Non-pigmented ciliary epithelial cell (primary cell): ENCODE measurements at regions not wholly inside any gene's neighbourhood (a gene's known extent, or its start where the extent isn't known, plus 50 kb on each side); places are given as distances from the start of the nearest gene placed in this dataset.
"Not testable (repeated sequence)": the region's sequence is repeated elsewhere in the genome, so short reads cannot be mapped to it uniquely, and the experiment has no call there.

Experiments used
- DNase-seq: peaks from one replicate; pipeline ENCODE4 v3.0.0-alpha.2; 2010; ENCODE audit warnings: low read depth

DNA sequence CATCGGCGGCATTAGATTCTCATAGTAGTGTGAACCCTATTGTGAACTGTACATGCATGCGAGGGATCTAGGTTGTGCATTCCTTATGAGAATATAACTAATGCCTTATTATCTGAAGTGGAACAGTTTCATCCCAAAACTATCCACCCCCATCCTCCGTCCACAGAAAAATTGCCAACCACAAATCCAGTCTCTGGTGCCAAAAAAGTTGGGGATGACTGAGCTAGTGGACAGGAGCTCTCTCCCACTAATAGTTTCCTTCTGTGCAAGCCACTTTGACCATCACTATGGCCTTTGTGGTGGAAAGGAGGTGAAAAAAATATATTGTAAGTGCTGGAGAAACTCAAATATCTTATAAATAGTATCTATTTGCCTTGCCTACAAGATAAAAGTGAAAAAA, 857.8 kb downstream of the DIAPH3 start:
- no peak for DNase-seq

DNA sequence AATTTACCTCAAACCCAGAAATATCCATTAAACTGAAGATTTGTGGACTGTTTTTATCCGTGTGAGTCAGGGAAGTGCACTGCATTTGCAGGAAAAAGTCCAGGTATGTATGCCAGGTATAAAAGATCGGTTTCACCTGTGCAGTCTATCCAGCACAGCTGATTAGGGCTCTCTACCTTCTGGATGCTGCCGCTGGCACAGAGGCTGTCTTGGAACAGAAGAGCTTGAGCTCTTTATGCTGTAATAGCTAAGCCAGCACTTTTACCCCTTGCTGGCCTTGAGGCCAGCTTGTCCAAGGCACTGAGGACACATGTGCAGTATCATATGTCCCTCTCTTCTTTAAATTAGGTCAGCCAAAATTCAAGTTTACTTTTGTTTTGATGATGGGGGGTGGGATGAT, 851.0 kb downstream of the DIAPH3 start:
- DNase-seq, result no peak

DNA sequence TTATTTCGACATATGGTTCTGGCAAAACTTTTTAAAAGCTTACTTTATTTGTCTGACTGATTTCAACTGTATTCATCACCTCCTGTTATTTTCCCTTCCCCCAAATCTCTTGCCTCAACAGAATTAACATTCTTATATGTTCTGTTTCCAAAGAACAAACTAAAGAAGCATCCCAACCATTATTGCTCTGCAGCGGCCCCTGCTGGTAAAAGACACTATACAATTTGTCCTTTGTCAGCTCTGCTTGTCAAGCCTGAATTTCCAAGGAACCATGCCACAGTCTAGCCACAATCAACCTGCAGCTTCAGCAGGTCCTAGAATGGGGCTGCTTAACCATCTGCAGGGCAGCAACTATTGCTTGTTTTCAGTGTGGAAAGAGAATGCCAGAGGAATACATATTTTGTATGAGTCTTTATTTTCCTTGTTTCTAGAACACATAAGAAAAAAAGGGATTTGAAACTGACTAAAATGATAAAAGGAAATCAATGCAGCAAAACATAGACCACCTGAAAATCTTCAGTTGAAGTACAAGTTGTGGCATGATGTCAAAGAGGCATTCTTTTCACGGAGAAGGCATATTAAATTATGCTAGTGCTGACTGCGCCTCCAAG, 845.3 kb downstream of the DIAPH3 start:
- DNase-seq, result peak; percentile 8

DNA sequence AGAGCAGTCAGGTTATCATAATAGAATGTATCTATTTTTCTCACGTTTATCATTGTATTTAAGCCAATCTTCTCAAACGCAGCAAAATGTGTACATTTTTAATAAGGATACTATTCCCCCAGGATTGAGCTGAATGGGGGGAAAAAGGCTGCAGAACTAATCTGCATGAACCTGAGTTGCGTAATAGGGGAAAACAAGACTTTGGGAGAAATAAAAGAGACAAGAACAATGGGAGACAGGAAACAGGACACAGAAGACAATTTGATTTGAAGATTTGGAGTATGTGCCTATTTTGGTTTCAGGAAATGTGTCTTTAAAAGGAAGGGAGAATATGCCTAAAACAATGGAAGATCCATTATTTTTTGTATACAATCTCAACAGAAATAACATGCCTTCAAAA, 844.5 kb downstream of the DIAPH3 start:
- DNase-seq, result no peak

DNA sequence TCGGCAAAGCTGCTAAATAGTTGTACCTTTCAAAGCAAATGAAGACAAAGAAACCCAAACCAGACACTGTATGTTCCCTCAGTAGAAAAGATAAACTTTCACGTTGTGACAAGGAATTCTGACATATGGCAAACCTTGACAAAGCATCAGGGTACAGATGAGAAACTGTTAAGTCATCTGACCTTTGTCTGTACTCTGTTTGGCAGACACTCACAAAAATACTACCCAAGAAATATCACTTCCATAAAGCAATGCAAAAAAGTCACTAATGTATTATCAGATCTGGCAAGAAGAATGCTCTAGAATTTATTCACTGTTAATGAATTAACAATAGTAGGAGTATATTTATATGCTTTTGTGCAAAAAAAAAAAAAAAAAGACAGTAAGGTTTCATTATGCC, 843.7 kb downstream of the DIAPH3 start:
- DNase-seq, result no peak

DNA sequence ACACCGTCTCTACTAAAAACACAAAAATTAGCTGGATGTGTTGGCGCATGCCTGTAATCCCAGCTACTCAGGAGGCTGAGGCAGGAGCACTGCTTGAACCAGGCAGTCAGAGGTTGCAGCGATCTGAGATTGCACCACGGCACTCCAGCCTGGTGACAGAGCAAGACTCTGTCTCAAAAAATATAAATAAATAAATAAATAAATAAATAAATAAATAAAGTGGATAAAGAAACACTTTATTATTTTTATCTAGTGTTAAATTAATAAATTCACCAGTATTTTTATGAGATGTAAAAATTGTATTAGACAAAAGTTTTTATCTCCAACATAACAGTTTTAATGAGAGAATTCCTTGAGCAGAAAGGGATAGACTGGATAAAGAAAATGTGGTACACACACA, 839.3 kb downstream of the DIAPH3 start:
- not testable (repeated sequence) for DNase-seq

DNA sequence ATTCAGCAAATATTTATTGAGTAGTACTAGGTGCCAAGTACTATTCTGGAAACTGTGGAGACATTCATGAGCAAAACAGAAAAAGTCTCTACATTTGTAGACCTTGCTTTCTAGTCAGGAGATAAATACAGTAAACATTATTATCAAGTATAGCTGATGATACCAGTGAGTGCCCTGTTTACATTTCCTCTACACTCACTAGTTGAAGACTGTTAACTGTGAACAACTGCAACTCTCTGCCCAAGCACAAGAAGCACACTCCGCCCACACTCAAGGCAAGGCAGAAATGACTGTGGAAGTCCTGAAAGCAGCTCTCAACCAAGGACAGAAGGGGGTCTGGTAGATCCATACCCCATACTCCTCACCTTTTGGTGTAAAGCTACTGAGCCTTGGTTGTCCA, 837.0 kb downstream of the DIAPH3 start:
- DNase-seq, result no peak

DNA sequence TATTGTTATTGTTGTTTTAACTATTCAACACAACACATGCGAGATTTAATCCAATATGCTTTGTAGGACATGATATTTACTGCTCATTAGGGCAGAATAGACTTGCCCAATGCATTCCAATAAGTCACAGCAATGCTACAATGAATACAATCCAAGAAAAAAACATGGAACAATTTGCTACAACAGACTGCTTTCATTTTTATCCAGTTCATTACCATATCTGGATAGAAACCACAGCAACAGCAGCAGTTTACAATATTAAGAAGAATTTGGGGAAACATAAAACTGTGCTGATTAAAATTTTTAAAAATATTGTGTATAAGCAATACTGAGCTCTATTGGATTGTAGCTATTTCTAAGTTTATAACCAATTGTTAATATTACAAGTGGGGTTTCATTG, 833.0 kb downstream of the DIAPH3 start:
- no peak for DNase-seq

DNA sequence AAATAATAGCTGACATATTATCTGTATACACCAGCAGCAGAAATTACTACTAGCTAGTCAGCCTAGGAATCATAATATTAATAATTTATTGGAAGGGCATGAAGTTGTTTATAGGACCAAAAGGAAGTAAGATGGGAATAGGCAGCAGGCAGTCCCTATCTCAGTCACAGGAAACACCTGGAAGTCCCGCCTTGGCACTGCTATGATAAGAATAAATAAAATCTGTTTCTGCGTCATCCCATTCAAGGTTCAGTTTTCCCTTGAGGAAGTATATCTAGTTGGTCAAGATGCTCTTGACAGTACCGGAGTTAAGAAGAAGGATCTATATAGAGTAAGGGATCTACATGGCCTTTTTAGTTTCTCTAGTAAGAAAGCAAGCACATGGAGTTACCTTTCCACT, 830.8 kb downstream of the DIAPH3 start:
- DNase-seq, result no peak

DNA sequence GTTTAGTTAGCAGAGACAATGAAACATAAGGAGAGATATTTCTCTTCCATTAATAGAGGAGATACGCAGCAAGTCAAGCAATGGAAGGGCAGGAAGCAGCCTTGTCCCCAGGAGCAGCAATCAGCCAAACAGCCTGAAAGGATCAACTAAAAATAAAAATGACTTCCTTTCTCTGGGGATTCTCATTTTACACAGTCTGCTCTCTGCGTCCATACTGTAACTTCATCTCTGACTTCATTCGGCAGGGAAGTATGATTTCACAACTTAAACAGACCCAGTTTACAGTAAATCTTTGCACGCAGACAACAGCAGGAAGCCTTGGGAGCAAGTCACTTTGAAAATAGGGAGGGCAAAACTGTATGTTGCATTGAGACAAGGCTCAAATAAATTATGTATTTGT, 826.7 kb downstream of the DIAPH3 start:
- DNase-seq, result no peak

DNA sequence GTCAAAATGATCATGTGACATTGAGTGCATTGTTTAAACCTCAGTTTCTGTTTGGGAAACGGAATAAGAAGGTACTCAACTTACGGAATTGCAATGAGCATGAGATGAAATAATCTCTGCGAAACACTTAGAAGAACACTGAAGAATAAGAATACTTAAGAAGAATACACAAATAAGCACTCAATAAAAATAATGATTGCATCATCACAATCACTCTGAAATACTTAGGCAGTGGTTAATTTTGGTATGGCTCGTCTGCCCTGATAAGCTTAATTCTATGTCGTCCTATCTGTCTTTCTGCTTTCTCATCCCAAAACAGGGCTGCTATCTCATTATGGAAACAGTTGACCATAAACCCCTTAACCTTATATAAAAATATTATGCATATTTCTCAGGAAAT, 823.6 kb downstream of the DIAPH3 start:
- DNase-seq, result no peak

DNA sequence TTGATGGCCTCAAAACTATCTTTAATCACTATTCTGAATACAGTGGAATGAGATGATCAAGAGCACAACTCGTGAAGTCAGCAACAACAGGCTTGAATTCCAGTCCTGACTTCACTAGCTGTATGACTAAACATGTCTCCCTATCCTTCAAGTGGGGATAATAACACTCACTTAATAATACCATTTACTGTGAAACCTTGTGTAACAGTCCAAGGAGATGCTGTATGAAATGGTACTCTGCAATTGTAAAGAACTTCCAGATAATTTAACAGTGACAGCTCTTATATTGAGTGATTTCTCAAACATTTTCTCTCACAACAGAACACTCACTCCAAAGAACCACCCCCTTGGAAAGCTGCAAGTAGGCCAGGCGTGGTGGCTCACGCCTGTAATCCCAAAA, 823.1 kb downstream of the DIAPH3 start:
- DNase-seq, result no peak

DNA sequence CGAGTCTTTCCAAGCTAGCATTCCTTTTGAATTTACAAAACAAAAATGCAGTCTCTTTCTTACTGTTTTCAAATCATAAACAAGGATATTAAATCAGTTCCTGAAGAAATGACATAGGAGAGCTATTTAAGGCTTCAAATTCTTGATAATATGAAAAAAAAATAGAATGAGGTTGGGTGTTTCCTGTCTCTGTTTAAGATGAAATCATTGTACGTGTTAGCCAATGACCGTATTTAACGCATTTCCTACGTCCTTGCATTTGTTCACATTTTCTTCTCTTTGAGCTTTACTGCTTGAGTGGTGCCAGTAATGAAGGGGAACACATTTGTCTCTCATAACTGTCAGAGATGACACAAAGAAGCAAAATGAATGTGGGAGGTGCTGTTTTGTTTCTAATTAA, 821.3 kb downstream of the DIAPH3 start:
- no peak for DNase-seq

DNA sequence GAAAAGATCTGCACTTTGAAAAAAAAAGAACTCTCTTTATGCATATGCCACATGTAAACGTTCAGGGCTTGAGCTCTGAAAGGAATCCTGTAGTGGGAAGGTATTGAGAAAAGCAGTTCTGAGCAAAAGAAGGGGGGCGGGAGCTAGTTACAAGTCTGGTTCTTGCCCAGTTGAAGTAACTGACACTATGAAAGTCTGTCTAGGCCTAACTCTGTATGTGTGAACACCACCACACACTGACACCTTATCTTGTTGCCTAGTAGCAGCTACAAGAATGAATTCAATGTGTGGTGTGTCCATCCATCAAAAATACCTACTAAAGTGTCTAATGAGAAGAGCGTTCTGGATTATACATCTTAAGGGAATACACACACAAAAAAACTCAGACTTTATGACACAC, 820.6 kb downstream of the DIAPH3 start:
- no peak for DNase-seq

DNA sequence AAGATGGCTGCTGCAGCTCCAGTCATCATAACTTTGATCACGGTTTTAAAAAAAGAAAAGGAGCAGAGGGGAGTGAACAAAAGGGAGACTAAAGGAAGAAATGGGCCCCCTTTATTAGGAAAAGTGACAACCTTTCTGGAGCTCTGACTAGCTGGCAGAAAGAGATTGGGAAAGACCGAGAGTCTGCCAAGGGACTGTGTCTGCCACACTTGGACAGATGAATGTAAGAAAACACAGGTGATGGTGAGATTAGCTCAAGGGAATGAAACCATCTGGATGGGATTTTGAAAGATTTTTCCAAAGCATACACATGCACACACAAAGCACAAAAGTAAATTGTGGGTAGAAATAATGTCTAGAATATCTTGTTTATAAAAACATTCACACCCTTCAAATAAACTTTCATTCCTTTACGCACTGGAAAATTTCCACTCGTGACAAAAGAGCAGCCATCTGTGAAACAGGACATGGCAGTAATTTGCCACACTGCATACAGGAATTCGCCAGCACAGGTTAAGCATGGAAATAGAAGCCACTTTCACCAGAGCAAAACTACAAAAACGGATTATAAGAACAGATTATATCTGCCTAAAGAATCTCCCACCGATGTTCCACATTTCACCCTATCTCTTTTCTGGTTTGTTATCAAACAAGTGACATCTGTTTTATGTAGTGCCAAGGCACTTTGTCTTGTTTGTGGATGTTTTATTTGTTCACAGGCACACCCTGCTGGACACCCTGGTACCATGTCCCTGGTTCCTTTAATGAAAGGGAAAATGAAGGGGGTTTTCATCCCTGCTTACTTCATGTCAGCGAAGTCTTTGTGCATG, 819.5 kb downstream of the DIAPH3 start:
- no peak for DNase-seq

DNA sequence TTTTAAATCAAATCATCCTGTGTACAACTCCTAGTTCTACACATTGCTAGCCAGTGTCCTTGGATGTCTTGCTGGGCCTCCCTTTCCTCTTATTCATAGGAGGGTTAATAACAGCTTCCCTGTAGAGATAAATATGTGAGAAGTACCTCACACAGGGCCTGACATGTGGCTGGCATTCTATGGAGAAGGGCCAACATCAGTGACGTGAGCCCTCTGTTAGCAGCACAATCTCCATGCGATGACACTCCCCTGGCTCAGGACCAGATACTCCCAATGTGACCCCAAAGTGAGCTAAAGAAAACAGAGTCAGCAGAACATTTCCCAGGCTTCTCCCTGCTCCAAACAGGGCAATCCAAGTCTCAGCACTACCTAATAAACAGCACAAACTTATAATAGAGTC, 818.4 kb downstream of the DIAPH3 start:
- no peak for DNase-seq

DNA sequence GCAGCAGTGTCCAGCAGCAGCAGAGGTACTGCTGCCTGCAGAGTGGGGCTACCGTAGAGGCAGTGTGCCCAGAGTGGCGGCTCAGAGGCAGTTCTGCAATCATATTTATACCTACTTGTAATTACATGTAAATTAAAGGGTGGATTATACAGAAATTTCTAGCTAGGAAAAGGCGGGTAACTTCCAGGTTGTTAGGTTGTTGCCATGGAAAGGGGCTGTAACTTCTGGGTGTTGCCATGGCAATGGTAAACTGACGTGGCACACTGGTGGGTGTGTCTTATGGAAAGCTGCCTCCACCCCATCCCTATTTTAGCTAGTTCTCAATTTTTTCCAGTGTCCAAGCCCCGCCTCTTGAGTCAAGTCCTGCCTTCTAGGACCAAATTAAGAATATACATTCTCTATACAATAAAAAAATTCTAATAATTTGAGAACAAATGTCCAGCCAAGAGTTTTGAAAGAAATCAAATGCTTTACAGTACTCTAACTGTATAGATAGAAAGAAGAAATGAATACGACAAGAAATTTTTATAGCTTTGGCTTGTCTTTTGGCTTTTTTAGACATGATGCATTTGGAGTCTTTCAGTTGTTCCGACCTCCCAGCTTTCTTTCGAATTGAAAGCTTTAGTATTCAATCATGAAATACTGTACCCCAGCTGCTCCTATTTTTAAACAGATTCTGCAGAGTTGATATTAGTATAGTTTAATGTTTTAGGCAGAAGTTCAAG, 816.6 kb downstream of the DIAPH3 start:
- DNase-seq, result no peak

DNA sequence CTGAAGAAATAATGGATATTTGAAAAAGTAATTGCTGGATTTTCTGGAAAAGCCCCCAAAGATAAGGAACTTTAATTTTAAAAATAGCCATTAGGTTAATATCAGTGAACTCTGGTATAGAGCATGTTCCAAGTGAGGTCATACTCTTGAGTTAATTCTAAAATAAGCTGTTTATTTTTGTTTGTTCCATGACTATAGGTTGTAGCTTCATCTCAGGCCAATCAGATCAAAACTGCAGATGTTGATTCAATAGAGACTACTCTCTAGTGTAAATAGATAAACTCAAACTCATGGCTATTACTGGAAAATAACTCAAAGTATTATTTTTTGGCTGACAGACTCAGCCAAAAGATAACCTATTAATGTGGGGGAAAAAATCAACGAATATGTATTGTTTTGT, 815.1 kb downstream of the DIAPH3 start:
- no peak for DNase-seq

DNA sequence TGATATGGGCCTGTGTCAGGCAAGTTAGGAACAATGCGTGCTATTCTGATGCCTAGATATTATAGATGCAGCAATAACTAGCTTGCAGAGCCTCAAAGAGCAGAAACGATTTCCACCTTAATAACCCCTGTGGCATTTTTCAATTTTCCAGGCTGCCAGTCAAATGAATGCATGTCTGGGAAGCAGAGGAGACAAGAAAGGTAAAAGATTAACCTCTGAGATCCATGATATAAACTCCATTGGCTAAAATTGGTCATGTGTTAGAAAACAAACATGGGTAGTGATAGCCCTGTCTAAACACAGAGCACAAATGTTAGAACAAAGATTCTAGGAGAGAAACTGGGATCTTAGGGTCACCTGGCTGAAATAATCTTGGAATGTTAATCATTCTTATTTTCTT, 811.1 kb downstream of the DIAPH3 start:
- no peak for DNase-seq

DNA sequence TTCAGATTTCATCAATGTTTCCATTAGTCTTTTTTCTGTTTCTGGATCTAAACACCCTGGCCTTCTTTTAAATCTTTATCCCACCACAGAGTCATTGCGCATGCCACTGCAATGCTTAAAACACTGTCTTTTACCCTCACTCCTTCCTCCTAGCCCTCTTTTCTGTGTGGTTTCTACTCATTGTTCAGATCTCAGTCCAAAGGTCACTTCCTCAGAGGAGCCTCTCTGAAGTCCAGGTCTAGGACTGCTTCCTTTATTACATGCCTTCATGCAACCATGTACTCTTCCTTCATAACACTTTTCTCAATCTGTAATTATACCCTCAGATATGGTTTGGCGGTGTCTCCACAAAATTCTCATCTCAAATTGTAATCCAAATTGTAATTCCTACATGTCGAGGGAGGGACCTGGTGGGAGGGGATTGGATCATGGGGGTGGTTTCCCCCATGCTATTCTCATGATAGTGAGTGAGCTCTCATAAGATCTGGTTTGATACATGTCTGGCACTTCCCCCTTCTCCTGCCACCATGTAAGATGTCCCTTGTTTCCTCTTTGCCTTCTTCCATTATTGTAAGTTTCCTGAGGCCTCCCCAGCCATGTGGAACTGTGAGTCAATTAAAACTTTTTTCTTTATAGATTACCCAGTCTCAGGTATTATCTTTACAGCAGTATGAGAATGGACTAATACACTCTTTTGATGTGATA, 808.9 kb downstream of the DIAPH3 start:
- DNase-seq, result no peak

DNA sequence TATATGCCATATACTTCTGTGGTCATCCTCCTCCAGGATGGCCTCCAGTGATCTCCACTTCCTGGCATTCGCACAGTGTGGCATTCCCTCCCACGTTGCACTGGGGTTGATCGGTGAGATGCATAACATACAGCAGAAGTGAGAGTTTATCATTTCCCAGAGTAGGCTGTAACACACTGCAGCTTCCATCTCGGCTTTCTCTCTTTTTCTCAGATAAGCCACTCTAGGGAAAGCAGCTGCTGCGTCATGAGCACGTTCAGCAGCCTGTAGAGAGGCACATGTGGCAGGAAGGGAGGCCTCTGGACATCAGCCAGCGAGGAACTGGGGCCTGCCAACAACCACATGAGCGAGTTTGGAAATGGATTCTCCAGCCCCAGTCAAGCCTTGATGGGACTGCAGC, 807.1 kb downstream of the DIAPH3 start:
- DNase-seq, result no peak

DNA sequence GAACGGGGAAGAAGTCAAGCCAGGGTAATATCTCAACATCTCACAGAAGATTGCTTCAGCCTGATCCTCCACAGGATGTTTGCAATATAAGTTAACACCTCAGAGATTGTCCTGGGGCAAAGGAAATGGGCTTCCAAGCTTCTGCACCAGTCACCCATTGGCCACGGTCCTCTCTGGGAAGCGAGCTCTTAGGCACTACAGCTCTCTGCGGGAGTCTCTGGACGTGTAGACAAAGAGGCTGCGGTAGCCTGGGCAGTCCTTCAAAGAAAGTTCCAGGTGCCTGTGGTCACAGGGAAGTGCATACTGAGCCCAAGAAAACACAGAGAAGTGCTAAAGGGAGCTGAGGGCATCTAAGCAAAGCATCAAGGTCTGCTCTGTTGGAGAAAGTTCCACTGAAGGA, 805.7 kb downstream of the DIAPH3 start:
- no peak for DNase-seq

DNA sequence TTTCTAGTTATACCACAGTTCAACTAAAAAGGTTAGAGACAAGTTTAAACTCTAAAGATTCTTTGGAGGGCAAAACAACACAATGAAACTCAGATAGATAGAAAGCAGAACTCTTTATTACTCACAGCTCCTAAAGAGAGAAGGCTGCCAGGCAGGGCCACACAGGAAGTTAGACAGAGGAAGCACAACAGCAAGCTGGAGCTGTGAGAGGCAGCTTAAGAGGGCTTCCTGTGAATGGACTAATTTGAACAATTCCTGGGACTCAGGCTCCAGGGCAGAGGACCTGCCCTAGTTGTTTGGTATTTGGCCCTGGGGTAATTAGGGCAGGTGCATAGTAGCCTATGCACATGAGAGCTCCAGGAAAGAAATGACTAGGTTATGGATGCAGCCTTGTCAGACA, 803.6 kb downstream of the DIAPH3 start:
- DNase-seq, result no peak
